GM12864 (cell line): ENCODE measurements at regions not wholly inside any gene's neighbourhood (a gene's known extent, or its start where the extent isn't known, plus 50 kb on each side); places are given as distances from the start of the nearest gene placed in this dataset.

ENCODE experiments used
- DNase-seq: peaks from one replicate; pipeline ENCODE4 v3.0.0-alpha.2; 2011; ENCODE audit warnings: low read depth
- H3K4me3 ChIP-seq: 2 replicates; pipeline ENCODE4 v1.5.1; 2011; ENCODE audit warnings: mild to moderate bottlenecking, low read depth, low read length, control low read depth
- TF ChIP-seq, protein P1 (sequence below): IDR thresholded peaks from 2 replicates; pipeline ENCODE4 v1.5.1; 2011; ENCODE audit warnings: low read depth, mild to moderate bottlenecking, moderate library complexity, low read length, control low read depth, inconsistent platforms; ENCODE audit errors: missing control alignments

DNA sequence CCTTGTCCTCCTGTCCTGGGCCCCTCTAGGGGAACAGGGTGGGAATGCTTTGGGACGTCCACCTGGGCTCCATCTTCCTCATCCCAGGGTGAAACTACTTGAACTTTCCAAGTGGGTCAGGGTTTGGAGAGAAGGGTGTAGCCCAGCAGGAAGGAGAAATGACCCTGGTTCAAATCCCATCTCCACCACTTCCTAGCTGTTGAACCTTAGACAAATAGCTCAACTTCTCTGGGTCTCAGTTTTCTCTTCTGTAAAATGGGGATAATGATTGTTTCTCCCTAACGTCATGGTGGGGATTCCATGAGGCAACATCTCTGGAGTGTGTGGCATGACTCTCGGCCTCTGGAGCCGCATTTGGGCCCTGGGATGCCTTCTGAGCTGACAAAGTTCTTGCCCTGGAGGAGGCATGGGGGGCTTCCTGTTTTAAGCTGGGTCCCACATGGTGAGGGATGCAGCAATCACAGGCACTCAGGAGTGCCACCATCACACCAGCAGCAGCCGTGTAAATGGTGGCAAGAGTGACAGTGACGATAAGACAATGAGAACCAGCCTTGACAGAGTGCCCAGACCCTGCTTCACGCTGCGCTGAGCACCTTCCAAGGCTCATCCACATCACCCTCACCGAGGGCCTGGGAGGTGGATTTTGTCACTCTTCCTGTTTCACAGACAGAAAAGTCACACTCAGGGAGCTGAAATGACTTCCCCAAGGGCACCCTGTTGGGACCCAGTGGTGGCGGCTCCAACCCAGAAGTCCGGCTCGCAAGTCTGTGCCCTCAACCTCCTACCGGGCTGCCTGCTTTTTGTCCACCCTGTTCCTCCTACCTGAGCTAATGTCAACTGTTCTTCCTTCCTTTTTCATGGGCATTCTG lies 69.5 kb upstream of the IER5L start:
- no peak for DNase-seq
- no peak overlapping the region for H3K4me3 ChIP-seq
- TF ChIP-seq, protein P1, sequence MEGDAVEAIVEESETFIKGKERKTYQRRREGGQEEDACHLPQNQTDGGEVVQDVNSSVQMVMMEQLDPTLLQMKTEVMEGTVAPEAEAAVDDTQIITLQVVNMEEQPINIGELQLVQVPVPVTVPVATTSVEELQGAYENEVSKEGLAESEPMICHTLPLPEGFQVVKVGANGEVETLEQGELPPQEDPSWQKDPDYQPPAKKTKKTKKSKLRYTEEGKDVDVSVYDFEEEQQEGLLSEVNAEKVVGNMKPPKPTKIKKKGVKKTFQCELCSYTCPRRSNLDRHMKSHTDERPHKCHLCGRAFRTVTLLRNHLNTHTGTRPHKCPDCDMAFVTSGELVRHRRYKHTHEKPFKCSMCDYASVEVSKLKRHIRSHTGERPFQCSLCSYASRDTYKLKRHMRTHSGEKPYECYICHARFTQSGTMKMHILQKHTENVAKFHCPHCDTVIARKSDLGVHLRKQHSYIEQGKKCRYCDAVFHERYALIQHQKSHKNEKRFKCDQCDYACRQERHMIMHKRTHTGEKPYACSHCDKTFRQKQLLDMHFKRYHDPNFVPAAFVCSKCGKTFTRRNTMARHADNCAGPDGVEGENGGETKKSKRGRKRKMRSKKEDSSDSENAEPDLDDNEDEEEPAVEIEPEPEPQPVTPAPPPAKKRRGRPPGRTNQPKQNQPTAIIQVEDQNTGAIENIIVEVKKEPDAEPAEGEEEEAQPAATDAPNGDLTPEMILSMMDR: no peak

DNA sequence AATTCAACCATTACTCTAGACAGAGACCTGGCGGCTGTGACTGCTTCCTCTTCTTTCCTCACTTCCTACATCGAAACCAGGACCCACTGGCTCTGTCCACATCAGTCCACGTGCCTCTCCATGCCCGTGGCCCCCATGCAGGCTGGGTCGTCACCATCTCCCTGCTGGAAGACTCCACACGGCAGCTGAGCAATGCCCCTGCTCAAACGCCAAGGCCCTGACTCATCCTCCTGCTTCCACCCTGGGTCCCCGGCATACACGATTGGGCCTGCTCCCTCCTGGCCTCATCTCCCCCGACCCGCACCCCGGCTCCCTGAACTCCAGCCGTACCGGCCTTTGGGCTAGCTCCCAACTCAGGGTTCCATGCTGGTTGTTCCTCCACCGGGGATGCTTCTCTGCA lies 67.2 kb upstream of the IER5L start:
- no peak overlapping the region for H3K4me3 ChIP-seq
- TF ChIP-seq, protein P1: no peak
- no peak for DNase-seq

DNA sequence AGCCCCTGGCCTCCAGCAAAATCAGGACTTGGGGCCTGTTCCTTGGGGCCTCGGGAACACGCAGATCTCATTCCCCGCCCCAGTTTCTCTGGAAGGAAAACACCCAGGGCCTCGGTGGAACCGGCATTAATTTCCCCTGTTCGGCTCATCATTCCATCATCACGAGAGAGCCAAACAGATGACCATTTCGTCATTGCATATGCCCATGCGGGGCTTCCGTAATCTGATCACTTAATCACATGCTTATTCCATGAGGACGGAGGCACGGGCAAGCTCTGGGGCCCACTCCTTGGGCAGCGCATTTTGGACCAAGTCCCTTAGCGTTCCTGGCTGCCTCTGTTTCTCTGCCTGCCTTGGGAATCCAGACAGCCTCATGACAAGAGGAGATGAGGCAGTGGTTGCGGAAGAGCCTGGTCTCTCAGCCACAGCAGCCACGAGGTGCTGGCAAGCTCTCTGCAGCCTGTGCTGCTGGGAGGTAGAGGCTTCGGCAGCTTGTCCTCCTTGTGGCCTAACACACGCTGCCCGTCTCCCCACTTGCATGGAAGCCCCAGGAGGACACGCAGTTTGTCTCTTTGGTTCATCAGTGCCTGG lies 65.0 kb upstream of the IER5L start:
- TF ChIP-seq, protein P1: no peak
- DNase-seq: no peak
- no peak overlapping the region for H3K4me3 ChIP-seq

DNA sequence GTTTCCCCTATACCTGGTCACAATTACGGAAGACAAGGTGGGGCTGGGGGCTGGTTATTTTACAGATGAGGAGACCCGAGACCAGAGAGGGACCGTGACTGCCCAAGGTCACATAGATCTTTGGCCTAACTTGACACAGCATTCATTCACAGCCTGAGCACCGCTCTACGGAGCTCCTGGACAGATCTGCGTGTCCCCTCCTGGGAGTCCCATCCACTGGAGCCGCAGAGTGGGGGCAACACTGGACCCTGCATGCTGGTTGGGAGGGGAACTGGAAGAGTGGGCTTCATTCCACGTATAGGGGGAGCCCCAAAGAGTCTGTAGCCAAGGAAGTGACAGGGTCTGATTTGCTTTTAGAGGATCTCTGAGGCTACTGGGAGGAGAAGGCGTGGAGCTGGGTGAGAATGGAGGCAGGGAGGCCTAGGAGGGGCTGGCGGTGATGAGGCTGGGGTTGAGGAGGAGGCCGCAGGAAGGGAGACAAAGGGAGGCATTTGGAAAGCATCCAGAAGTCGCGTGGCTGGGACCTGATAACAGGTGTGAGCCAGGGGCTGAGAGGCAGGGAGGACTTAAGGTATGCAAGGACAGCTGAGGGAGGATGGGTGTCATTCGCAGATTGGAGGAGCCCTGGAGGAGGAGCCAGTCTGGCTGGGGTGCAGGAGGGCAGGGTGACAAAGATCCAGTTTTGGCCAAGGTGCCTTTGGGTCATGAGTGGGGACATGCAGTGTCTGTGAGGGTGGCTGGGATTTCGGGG lies 64.3 kb upstream of the IER5L start:
- no peak for DNase-seq
- no peak overlapping the region for H3K4me3 ChIP-seq
- TF ChIP-seq, protein P1: no peak

DNA sequence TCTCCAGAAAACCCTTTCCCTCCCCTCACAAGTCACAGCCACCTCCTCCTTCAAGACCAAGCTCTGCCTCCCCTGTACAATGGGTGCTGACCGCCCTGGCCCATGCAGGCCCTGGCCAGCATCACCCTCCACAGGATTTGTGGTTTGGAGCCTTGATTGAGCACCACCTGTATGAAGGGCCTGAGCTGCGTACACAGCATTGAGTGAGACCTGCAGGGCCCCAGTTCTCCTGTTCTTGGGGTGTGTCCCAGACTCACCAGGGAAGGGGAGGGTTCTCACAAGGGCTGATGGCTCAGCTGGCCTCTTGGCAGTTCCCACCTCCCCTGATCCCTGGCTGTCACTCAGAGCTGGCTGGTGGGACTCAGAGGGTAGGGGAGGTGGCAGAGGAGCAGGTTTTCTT lies 63.7 kb upstream of the IER5L start:
- DNase-seq: no peak
- H3K4me3 ChIP-seq: no peak overlapping the region
- TF ChIP-seq, protein P1: no peak

DNA sequence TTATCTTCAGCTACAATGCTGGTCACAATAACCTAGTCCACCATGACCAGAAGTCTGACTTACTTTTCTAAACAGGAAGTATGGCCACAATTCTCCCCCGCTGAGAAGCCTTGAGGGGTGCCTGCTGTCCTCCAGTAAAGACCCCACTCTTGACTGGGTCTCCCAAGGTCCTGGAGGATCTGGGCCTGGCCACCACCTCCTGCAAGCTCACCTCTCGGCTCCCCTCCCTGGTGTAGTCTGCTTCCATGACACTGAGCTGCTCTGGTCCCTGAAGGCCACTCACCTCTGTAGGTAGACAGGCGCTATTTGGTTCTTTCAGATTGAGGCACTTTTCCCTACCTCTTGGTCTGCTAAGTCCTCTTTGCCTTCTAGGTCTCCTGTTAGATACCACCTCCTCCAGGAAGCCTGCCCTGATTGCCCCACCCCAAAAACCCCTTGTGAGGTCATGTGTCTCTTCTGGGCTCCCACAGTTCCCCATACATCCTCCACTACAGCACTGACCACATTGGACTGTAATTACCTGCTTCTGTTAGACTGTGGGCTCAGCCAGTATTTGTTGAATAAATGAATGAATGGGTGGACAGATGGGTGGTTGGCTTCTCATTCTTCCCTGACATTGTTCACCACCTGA lies 62.6 kb upstream of the IER5L start:
- H3K4me3 ChIP-seq: no peak overlapping the region
- no peak for DNase-seq
- TF ChIP-seq, protein P1: no peak
